Gastrocnemius medialis (tissue), 4 donors: ENCODE measurements at regions not wholly inside any gene's neighbourhood (a gene's known extent, or its start where the extent isn't known, plus 50 kb on each side); places are given as distances from the start of the nearest gene placed in this dataset.

Experiments used
- CTCF ChIP-seq, 5 experiments: fragments of 450-650 bp in 3 of 5; fragments of 200-600 bp in 2 of 5; sonication (generic) in 2 of 5; IDR thresholded peaks in 4 of 5; conservative IDR thresholded peaks in 1 of 5; 1 replicate in 4 of 5; 2 replicates in 1 of 5; pipeline ENCODE4 v1.5.1; 2016 to 2019; ENCODE audit warnings: antibody characterized with exemption in 5 of 5, mild to moderate bottlenecking in 3 of 5, moderate library complexity in 3 of 5
- POLR2A ChIP-seq, 2 donors: fragments of 450-650 bp; IDR thresholded peaks; one replicate each; pipeline ENCODE4 v1.6.1; 2017; ENCODE audit warnings: antibody characterized with exemption in 2 of 2, mild to moderate bottlenecking in 2 of 2, moderate library complexity in 2 of 2

- TF ChIP-seq CTCF (IDR thresholded peaks at IDR 0.05 in 4 of 5, conservative IDR thresholded peaks at IDR 0.05 in 1 of 5) (no peak), POLR2A (IDR thresholded peaks at IDR 0.05) (no peak)
Observed at GRCh38 chr18:25827228-25827627, 263.2 kb downstream of the SS18 start.
